DND-41 (cell line): ENCODE measurements at regions not wholly inside any gene's neighbourhood (a gene's known extent, or its start where the extent isn't known, plus 50 kb on each side); places are given as distances from the start of the nearest gene placed in this dataset.

Source experiments
- EZH2 ChIP-seq: IDR thresholded peaks from 3 replicates; pipeline ENCODE4 v1.6.1; 2012; ENCODE audit warnings: borderline replicate concordance, low read depth, mild to moderate bottlenecking, moderate library complexity, low read length, inconsistent platforms; ENCODE audit not compliant: severe bottlenecking
- TF ChIP-seq, protein P1 (sequence below): IDR thresholded peaks from 2 replicates; pipeline ENCODE4 v1.5.1; 2012; ENCODE audit warnings: borderline replicate concordance, low read length, moderate library complexity, mild to moderate bottlenecking; ENCODE audit not compliant: poor library complexity, severe bottlenecking; ENCODE audit errors: extremely low read depth

DNA sequence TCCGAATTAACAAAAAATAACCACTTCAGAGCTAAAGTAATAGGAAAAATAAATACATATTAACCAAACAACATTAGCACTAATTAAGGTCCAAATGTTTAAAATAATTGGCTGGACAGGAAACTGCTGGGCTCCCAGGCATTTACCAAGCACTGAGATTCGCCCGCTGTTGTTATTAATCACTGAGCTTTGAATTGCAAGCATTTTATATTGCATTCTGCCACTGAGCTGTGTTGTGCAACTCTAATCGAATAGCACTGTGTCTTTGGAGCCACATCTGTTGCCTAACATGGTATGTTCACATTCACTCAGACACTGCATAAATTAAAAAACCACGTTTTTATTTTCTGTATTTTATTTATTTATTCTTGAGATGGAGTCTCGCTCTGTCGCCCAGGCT is 88.9 kb downstream of the SOWAHC start:
- TF ChIP-seq, protein P1, sequence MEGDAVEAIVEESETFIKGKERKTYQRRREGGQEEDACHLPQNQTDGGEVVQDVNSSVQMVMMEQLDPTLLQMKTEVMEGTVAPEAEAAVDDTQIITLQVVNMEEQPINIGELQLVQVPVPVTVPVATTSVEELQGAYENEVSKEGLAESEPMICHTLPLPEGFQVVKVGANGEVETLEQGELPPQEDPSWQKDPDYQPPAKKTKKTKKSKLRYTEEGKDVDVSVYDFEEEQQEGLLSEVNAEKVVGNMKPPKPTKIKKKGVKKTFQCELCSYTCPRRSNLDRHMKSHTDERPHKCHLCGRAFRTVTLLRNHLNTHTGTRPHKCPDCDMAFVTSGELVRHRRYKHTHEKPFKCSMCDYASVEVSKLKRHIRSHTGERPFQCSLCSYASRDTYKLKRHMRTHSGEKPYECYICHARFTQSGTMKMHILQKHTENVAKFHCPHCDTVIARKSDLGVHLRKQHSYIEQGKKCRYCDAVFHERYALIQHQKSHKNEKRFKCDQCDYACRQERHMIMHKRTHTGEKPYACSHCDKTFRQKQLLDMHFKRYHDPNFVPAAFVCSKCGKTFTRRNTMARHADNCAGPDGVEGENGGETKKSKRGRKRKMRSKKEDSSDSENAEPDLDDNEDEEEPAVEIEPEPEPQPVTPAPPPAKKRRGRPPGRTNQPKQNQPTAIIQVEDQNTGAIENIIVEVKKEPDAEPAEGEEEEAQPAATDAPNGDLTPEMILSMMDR = no peak
- no peak for TF ChIP-seq EZH2
